ENCODE measurements at regions not wholly inside any gene's neighbourhood (a gene's known extent, or its start where the extent isn't known, plus 50 kb on each side); places are given as distances from the start of the nearest gene placed in this dataset.

- TF ChIP-seq EZH2phosphoT487 (conservative IDR thresholded peaks at IDR 0.05; ENCODE audit: low read length), result no peak
- TF ChIP-seq CTCF (IDR thresholded peaks at IDR 0.05; ENCODE audit: insufficient read depth, low read length, poor library complexity, severe bottlenecking), result no peak
Observed at GRCh38 chr12:125540580-125541204, 475.5 kb downstream of the AACS start.
